WERI-Rb-1 (cell line): ENCODE measurements at regions not wholly inside any gene's neighbourhood (a gene's known extent, or its start where the extent isn't known, plus 50 kb on each side); places are given as distances from the start of the nearest gene placed in this dataset.

ENCODE experiments used
- DNase-seq: peaks from one replicate; pipeline ENCODE4 v3.0.0-alpha.2; 2020
- H3K27ac ChIP-seq: fragments of 250-450 bp; sonication (Bioruptor Pico); 2 replicates; pipeline ENCODE4 v1.5.1; 2020; ENCODE audit warnings: mild to moderate bottlenecking, moderate library complexity
- H3K27me3 ChIP-seq: fragments of 250-450 bp; sonication (Bioruptor Pico); 2 replicates; pipeline ENCODE4 v1.5.1; 2021; ENCODE audit warnings: mild to moderate bottlenecking, low read depth, moderate library complexity; ENCODE audit not compliant: insufficient read depth, severe bottlenecking
- H3K36me3 ChIP-seq: fragments of 250-450 bp; sonication (Bioruptor Pico); 2 replicates; pipeline ENCODE4 v1.5.1; 2020; ENCODE audit warnings: mild to moderate bottlenecking, moderate library complexity
- H3K4me3 ChIP-seq: 2 replicates; pipeline ENCODE4 v1.5.1; 2011; ENCODE audit warnings: low read depth, mild to moderate bottlenecking, control low read depth, low read length
- H3K9me3 ChIP-seq: fragments of 250-450 bp; sonication (Bioruptor Pico); 2 replicates; pipeline ENCODE4 v1.5.1; 2021; ENCODE audit warnings: mild to moderate bottlenecking, moderate library complexity; ENCODE audit not compliant: severe bottlenecking
- CTCF ChIP-seq: IDR thresholded peaks from 2 replicates; pipeline ENCODE4 v1.5.1; 2011; ENCODE audit warnings: low read depth, mild to moderate bottlenecking, control low read depth, inconsistent platforms, low read length

GRCh38 chr2:49861821-49862220, 707.5 kb upstream of the FSHR start:
- Histone ChIP-seq H3K9me3 (no peaks in the 10 kb centered on the region), H3K36me3 (no peaks in the 10 kb centered on the region), H3K4me3 (no peak overlapping the region), H3K27me3 (no peaks in the 10 kb centered on the region), H3K27ac (no peak overlapping the region)
- DNase-seq: no peak
- no peak for TF ChIP-seq CTCF

GRCh38 chr2:49860834-49861233, 706.5 kb upstream of the FSHR start:
- no peak overlapping the region for H3K4me3 ChIP-seq
- H3K36me3 ChIP-seq: no peaks in the 10 kb centered on the region
- H3K27ac ChIP-seq: no peak overlapping the region
- no peaks in the 10 kb centered on the region for H3K27me3 ChIP-seq
- no peaks in the 10 kb centered on the region for H3K9me3 ChIP-seq
- no peak for DNase-seq
- no peak for TF ChIP-seq CTCF

GRCh38 chr2:49860170-49860569, 705.9 kb upstream of the FSHR start:
- Histone ChIP-seq H3K9me3 (no peaks in the 10 kb centered on the region), H3K27ac (no peak overlapping the region), H3K27me3 (no peaks in the 10 kb centered on the region), H3K36me3 (no peaks in the 10 kb centered on the region), H3K4me3 (no peak overlapping the region)
- DNase-seq: no peak
- no peak for TF ChIP-seq CTCF

- no peak overlapping the region for H3K27ac ChIP-seq
- no peak for DNase-seq
- no peak overlapping the region for H3K4me3 ChIP-seq
- H3K27me3 ChIP-seq: no peaks in the 10 kb centered on the region
- no peak for TF ChIP-seq CTCF
- no peaks in the 10 kb centered on the region for H3K36me3 ChIP-seq
- H3K9me3 ChIP-seq: no peaks in the 10 kb centered on the region
Observed at GRCh38 chr2:49858657-49859056, 704.3 kb upstream of the FSHR start.

GRCh38 chr2:49858113-49858490, 703.8 kb upstream of the FSHR start:
- H3K27ac ChIP-seq: no peak overlapping the region
- H3K27me3 ChIP-seq: no peaks in the 10 kb centered on the region
- no peak for DNase-seq
- H3K4me3 ChIP-seq: no peak overlapping the region
- no peak for TF ChIP-seq CTCF
- H3K9me3 ChIP-seq: no peaks in the 10 kb centered on the region
- no peaks in the 10 kb centered on the region for H3K36me3 ChIP-seq

- no peak for TF ChIP-seq CTCF
- H3K27me3 ChIP-seq: no peaks in the 10 kb centered on the region
- no peak overlapping the region for H3K4me3 ChIP-seq
- DNase-seq: no peak
- H3K27ac ChIP-seq: no peak overlapping the region
- H3K9me3 ChIP-seq: no peaks in the 10 kb centered on the region
- no peaks in the 10 kb centered on the region for H3K36me3 ChIP-seq
Observed at GRCh38 chr2:49857371-49858112, 703.2 kb upstream of the FSHR start.
